Neural progenitor cell (in vitro differentiated cells): ENCODE measurements at regions not wholly inside any gene's neighbourhood (a gene's known extent, or its start where the extent isn't known, plus 50 kb on each side); places are given as distances from the start of the nearest gene placed in this dataset.

ENCODE experiments used
- DNase-seq: peaks from one replicate; pipeline ENCODE4 v3.0.0-alpha.2; 2016; ENCODE audit warnings: low spot score
- H2AFZ ChIP-seq: fragments of 200-600 bp; sonication (generic); replicated peaks from 2 replicates; pipeline ENCODE4 v1.6.1; 2016; ENCODE audit warnings: antibody characterized with exemption
- H3F3A ChIP-seq: fragments of 200-600 bp; sonication (generic); 2 replicates; pipeline ENCODE4 v1.6.1; 2016; ENCODE audit warnings: antibody characterized with exemption, low read depth
- H3K27ac ChIP-seq: fragments of 200-600 bp; sonication (generic); 2 replicates; pipeline ENCODE4 v1.5.1; 2016; ENCODE audit warnings: mild to moderate bottlenecking
- H3K27me3 ChIP-seq: fragments of 200-600 bp; sonication (generic); 2 replicates; pipeline ENCODE4 v1.6.1; 2016; ENCODE audit warnings: mild to moderate bottlenecking, moderate library complexity
- H3K36me3 ChIP-seq: fragments of 200-600 bp; sonication (generic); 2 replicates; pipeline ENCODE4 v1.5.1; 2016
- H3K4me1 ChIP-seq: fragments of 200-600 bp; sonication (generic); 2 replicates; pipeline ENCODE4 v1.6.1; 2016; ENCODE audit warnings: mixed run types
- H3K4me2 ChIP-seq: fragments of 200-600 bp; sonication (generic); 2 replicates; pipeline ENCODE4 v1.6.1; 2016
- H3K4me3 ChIP-seq: fragments of 200-600 bp; sonication (generic); 2 replicates; pipeline ENCODE4 v1.5.1; 2016
- H3K79me2 ChIP-seq: fragments of 200-600 bp; sonication (generic); 2 replicates; pipeline ENCODE4 v1.6.1; 2016; ENCODE audit warnings: low read depth
- H3K9ac ChIP-seq: fragments of 200-600 bp; sonication (generic); 2 replicates; pipeline ENCODE4 v1.6.1; 2016
- H3K9me3 ChIP-seq: fragments of 200-600 bp; sonication (generic); 2 replicates; pipeline ENCODE4 v1.5.1; 2016; ENCODE audit warnings: low read depth
- H4K20me1 ChIP-seq: fragments of 200-600 bp; sonication (generic); 2 replicates; pipeline ENCODE4 v1.6.1; 2016; ENCODE audit warnings: low read depth
- H3K27ac Mint-ChIP-seq: 3 replicates; pipeline ENCODE4 v1.8.0; 2021; ENCODE audit warnings: mixed read lengths
- H3K27me3 Mint-ChIP-seq: 2 replicates; pipeline ENCODE4 v1.8.0; 2022; ENCODE audit warnings: low read depth, mild to moderate bottlenecking, inconsistent platforms, moderate library complexity, mixed read lengths; ENCODE audit not compliant: insufficient read depth
- H3K36me3 Mint-ChIP-seq: 3 replicates; pipeline ENCODE4 v1.8.0; 2021; ENCODE audit warnings: mixed read lengths
- H3K4me1 Mint-ChIP-seq: 3 replicates; pipeline ENCODE4 v1.8.0; 2021; ENCODE audit warnings: mixed read lengths
- H3K4me3 Mint-ChIP-seq: 3 replicates; pipeline ENCODE4 v1.8.0; 2021; ENCODE audit warnings: mild to moderate bottlenecking, moderate library complexity, mixed read lengths
- H3K9me3 Mint-ChIP-seq: 3 replicates; pipeline ENCODE4 v1.8.0; 2020; ENCODE audit warnings: mixed read lengths
- CTCF ChIP-seq: fragments of 200-600 bp; sonication (generic); IDR thresholded peaks from 2 replicates; pipeline ENCODE4 v1.5.1; 2017; ENCODE audit warnings: antibody characterized with exemption, mild to moderate bottlenecking
- EZH2 ChIP-seq: fragments of 200-600 bp; sonication (generic); IDR thresholded peaks from 2 replicates; pipeline ENCODE4 v1.6.1; 2017; ENCODE audit warnings: antibody characterized with exemption, mild to moderate bottlenecking, moderate library complexity
- EZH2phosphoT487 ChIP-seq: fragments of 200-600 bp; sonication (generic); IDR thresholded peaks from 2 replicates; pipeline ENCODE4 v1.6.1; 2017; ENCODE audit warnings: antibody characterized with exemption

- no peak overlapping the region for H3K4me3 Mint-ChIP-seq
- no peak overlapping the region for H3K27ac ChIP-seq
These were observed 56.4 kb downstream of the UNCX start for GRCh38 chr7:1288996-1289551.

GRCh38 chr7:1289666-1290025 lies 57.0 kb downstream of the UNCX start:
- Histone ChIP-seq H3K36me3 (no peaks in the 10 kb centered on the region), H2AFZ (peak overlapping the region; percentile 92), H3K27me3 (peaks cover 77% of the 10 kb centered on the region), H3K79me2 (no peaks in the 10 kb centered on the region), H3K9ac (no peak overlapping the region), H3K27ac (no peak overlapping the region), H3F3A (no peaks in the 10 kb centered on the region), H3K9me3 (no peaks in the 10 kb centered on the region), H3K4me2 (peak overlapping the region; percentile 94), H4K20me1 (no peaks in the 10 kb centered on the region), H3K4me1 (peaks cover 13% of the 10 kb centered on the region), H3K4me3 (peak overlapping the region; percentile 53)
- no peaks in the 10 kb centered on the region for H3K9me3 Mint-ChIP-seq
- peaks cover 6% of the 10 kb centered on the region for H3K4me1 Mint-ChIP-seq
- no peak for TF ChIP-seq EZH2
- no peak for TF ChIP-seq EZH2phosphoT487
- TF ChIP-seq CTCF, result no peak
- no peak overlapping the region for H3K27ac Mint-ChIP-seq
- H3K36me3 Mint-ChIP-seq, result no peaks in the 10 kb centered on the region
- no peak for DNase-seq
- H3K27me3 Mint-ChIP-seq, result peaks cover 15% of the 10 kb centered on the region
- peak overlapping the region; percentile 66 for H3K4me3 Mint-ChIP-seq

More at GRCh38 chr7:1288996-1289551, 56.4 kb downstream of the UNCX start:
- Histone ChIP-seq H3K9ac (no peak overlapping the region), H3K36me3 (no peaks in the 10 kb centered on the region), H3K79me2 (no peaks in the 10 kb centered on the region), H3K27me3 (peaks cover 74% of the 10 kb centered on the region), H3F3A (no peaks in the 10 kb centered on the region), H4K20me1 (no peaks in the 10 kb centered on the region), H3K4me1 (peaks cover 13% of the 10 kb centered on the region), H3K4me3 (no peak overlapping the region), H2AFZ (no peak overlapping the region), H3K4me2 (no peak overlapping the region), H3K9me3 (no peaks in the 10 kb centered on the region)
- no peak for DNase-seq
- H3K9me3 Mint-ChIP-seq, result no peaks in the 10 kb centered on the region
- peaks cover 15% of the 10 kb centered on the region for H3K27me3 Mint-ChIP-seq
- no peaks in the 10 kb centered on the region for H3K36me3 Mint-ChIP-seq
- TF ChIP-seq EZH2 (no peak), CTCF (no peak), EZH2phosphoT487 (no peak)
- H3K27ac Mint-ChIP-seq, result no peak overlapping the region
- peaks cover 6% of the 10 kb centered on the region for H3K4me1 Mint-ChIP-seq

- H2AFZ ChIP-seq, result peak overlapping the region; percentile 92
- DNase-seq, result peak; percentile 72
- Mint-ChIP-seq H3K36me3 (no peaks in the 10 kb centered on the region), H3K27ac (peak overlapping the region; percentile 33), H3K4me1 (peaks cover 6% of the 10 kb centered on the region), H3K9me3 (no peaks in the 10 kb centered on the region), H3K27me3 (peaks cover 15% of the 10 kb centered on the region), H3K4me3 (peak overlapping the region; percentile 84)
- H3K27ac ChIP-seq, result no peak overlapping the region
- H4K20me1 ChIP-seq, result no peaks in the 10 kb centered on the region
- H3K4me3 ChIP-seq, result peak overlapping the region; percentile 53
- peaks cover 77% of the 10 kb centered on the region for H3K27me3 ChIP-seq
- no peaks in the 10 kb centered on the region for H3K36me3 ChIP-seq
- TF ChIP-seq CTCF, result peak; percentile 25
- peak; percentile 61 for TF ChIP-seq EZH2phosphoT487
- TF ChIP-seq EZH2, result peak; percentile 84
- H3K79me2 ChIP-seq, result no peaks in the 10 kb centered on the region
- H3K4me2 ChIP-seq, result peak overlapping the region; percentile 94
- H3K9ac ChIP-seq, result no peak overlapping the region
- no peaks in the 10 kb centered on the region for H3K9me3 ChIP-seq
- H3F3A ChIP-seq, result no peaks in the 10 kb centered on the region
- peaks cover 13% of the 10 kb centered on the region for H3K4me1 ChIP-seq
These were observed 57.5 kb downstream of the UNCX start for GRCh38 chr7:1290026-1290678.
